ENCODE measurements at regions not wholly inside any gene's neighbourhood (a gene's known extent, or its start where the extent isn't known, plus 50 kb on each side); places are given as distances from the start of the nearest gene placed in this dataset.

GRCh38 chr18:76771192-76771799 is 51.1 kb upstream of the ZNF236 start:
- DNase-seq: no peak

GRCh38 chr18:76767954-76768353 is 54.4 kb upstream of the ZNF236 start:
- DNase-seq: no peak

GRCh38 chr18:76766429-76766828 is 55.9 kb upstream of the ZNF236 start:
- no peak for DNase-seq

GRCh38 chr18:76765649-76766048 is 56.7 kb upstream of the ZNF236 start:
- no peak for DNase-seq

- no peak for DNase-seq
Observed at GRCh38 chr18:76764291-76764901, 58.0 kb upstream of the ZNF236 start.

GRCh38 chr18:76759056-76759455 is 63.3 kb upstream of the ZNF236 start:
- no peak for DNase-seq

GRCh38 chr18:76757925-76758324 is 64.4 kb upstream of the ZNF236 start:
- DNase-seq: no peak

GRCh38 chr18:76757335-76757734 is 65.0 kb upstream of the ZNF236 start:
- DNase-seq: no peak

- no peak for DNase-seq
Observed at GRCh38 chr18:76756531-76757253, 65.7 kb upstream of the ZNF236 start.

- DNase-seq: no peak
Observed at GRCh38 chr18:76754351-76754750, 68.0 kb upstream of the ZNF236 start.

- DNase-seq: no peak
Observed at GRCh38 chr18:76752400-76752799, 70.0 kb upstream of the ZNF236 start.

- DNase-seq: no peak
Observed at GRCh38 chr18:76750917-76751890, 71.2 kb upstream of the ZNF236 start.

- no peak for DNase-seq
Observed at GRCh38 chr18:76750269-76750668, 72.1 kb upstream of the ZNF236 start.

GRCh38 chr18:76747676-76748075 is 74.7 kb upstream of the ZNF236 start:
- DNase-seq: no peak

- no peak for DNase-seq
Observed at GRCh38 chr18:76741346-76741745, 81.0 kb upstream of the ZNF236 start.

GRCh38 chr18:76736309-76736708 is 86.0 kb upstream of the ZNF236 start:
- DNase-seq: no peak

GRCh38 chr18:76730901-76731300 is 91.5 kb upstream of the ZNF236 start:
- DNase-seq: no peak

- no peak for DNase-seq
Observed at GRCh38 chr18:76727589-76727988, 94.8 kb upstream of the ZNF236 start.

GRCh38 chr18:76725445-76725844 is 96.9 kb upstream of the ZNF236 start:
- no peak for DNase-seq

- no peak for DNase-seq
Observed at GRCh38 chr18:76722224-76723061, 99.9 kb upstream of the ZNF236 start.

- no peak for DNase-seq
Observed at GRCh38 chr18:76721207-76721996, 101.0 kb upstream of the ZNF236 start.

Data from islet precursor cell (in vitro differentiated cells).